GM12865 (cell line): ENCODE measurements at regions not wholly inside any gene's neighbourhood (a gene's known extent, or its start where the extent isn't known, plus 50 kb on each side); places are given as distances from the start of the nearest gene placed in this dataset.

ENCODE experiments used
- DNase-seq: peaks from one replicate; pipeline ENCODE4 v3.0.0; 2010; ENCODE audit warnings: low read depth
- H3K4me3 ChIP-seq: 2 replicates; pipeline ENCODE4 v1.5.1; 2011; ENCODE audit warnings: mild to moderate bottlenecking, low read depth, low read length, control low read depth
- CTCF ChIP-seq: IDR thresholded peaks from 2 replicates; pipeline ENCODE4 v1.5.1; 2011; ENCODE audit warnings: low read length, control low read depth, low read depth, inconsistent platforms; ENCODE audit not compliant: insufficient read depth; ENCODE audit errors: missing control alignments

GRCh38 chr15:72944565-72944964 lies 107.7 kb upstream of the NEO1 start:
- H3K4me3 ChIP-seq = no peak overlapping the region
- DNase-seq = no peak
- TF ChIP-seq CTCF = no peak

GRCh38 chr15:72940229-72940622 lies 112.0 kb upstream of the NEO1 start:
- no peak for TF ChIP-seq CTCF
- no peak overlapping the region for H3K4me3 ChIP-seq
- no peak for DNase-seq

- no peak overlapping the region for H3K4me3 ChIP-seq
- DNase-seq = no peak
- no peak for TF ChIP-seq CTCF
Observed at GRCh38 chr15:72939514-72940228, 112.6 kb upstream of the NEO1 start.

- DNase-seq = no peak
- H3K4me3 ChIP-seq = no peak overlapping the region
- no peak for TF ChIP-seq CTCF
Observed at GRCh38 chr15:72936691-72937679, 115.3 kb upstream of the NEO1 start.

- no peak for TF ChIP-seq CTCF
- DNase-seq = no peak
- H3K4me3 ChIP-seq = no peak overlapping the region
Observed at GRCh38 chr15:72936237-72936636, 116.0 kb upstream of the NEO1 start.

- no peak overlapping the region for H3K4me3 ChIP-seq
- TF ChIP-seq CTCF = no peak
- DNase-seq = no peak
Observed at GRCh38 chr15:72935521-72935920, 116.7 kb upstream of the NEO1 start.
